K562 (cell line): ENCODE measurements at regions not wholly inside any gene's neighbourhood (a gene's known extent, or its start where the extent isn't known, plus 50 kb on each side); places are given as distances from the start of the nearest gene placed in this dataset.

Experiments used
- ATAC-seq: fragments of 200-7000 bp; cut with Tn5 transposase; 3 replicates; pipeline ENCODE4 v1.9.1; 2020; ENCODE audit warnings: moderate library complexity
- BruUV-seq: library from RNA; stranded (reverse); fragments of 400-500 nt; replicated peaks from 2 replicates; lab custom pipeline; 2021; lab: Mats Ljungman, UMichigan
- CTCF ChIA-PET: fragments of 300-600 bp; formaldehyde crosslinking; extraction: SDS; loops from one replicate; lab custom pipeline; 2021; ENCODE audit warnings: low intra/inter-chr PET ratio; lab: Yijun Ruan, JAX
- POLR2A ChIA-PET: fragments of 300-600, 350-650 bp; sonication (Branson Sonifier 250); formaldehyde crosslinking; extraction: SDS; loops from one replicate; lab custom pipeline; 2021; ENCODE audit warnings: antibody characterized with exemption, inconsistent platforms; lab: Yijun Ruan, JAX
- DNase-seq, 4 experiments: peaks; one replicate each; pipeline versions ENCODE4 v3.0.0 to v3.0.0-alpha.2; 2011 to 2018; ENCODE audit warnings: low spot score in 3 of 4, mixed read lengths in 3 of 4; ENCODE audit errors: extremely low read depth in 1 of 4
- FAIRE-seq: peaks from 2 replicates; lab custom pipeline; 2011; peaks lifted over from hg19 to GRCh38; lab: Jason Lieb, UNC
- H2AFZ ChIP-seq: 2 replicates; pipeline ENCODE4 v1.6.0; 2011; ENCODE audit warnings: low read depth, low read length, control low read depth, inconsistent platforms
- H3K27ac ChIP-seq: fragments of 200-600 bp; 3 replicates; pipeline ENCODE4 v1.8.0; 2011; ENCODE audit warnings: low read depth, mild to moderate bottlenecking, control low read depth, inconsistent platforms, low read length, moderate library complexity, mixed read lengths; ENCODE audit errors: extremely low read depth
- H3K27me3 ChIP-seq, 2 experiments: fragments of 300-600 bp in 1 of 2; 2 replicates in 1 of 2; 3 replicates in 1 of 2; pipeline versions ENCODE4 v1.6.0 to v1.8.0; 2011; ENCODE audit warnings: inconsistent platforms in 2 of 2, low read length in 2 of 2, mild to moderate bottlenecking in 1 of 2, mixed read lengths in 1 of 2, moderate library complexity in 1 of 2; ENCODE audit not compliant: control insufficient read depth in 2 of 2, insufficient read depth in 2 of 2
- H3K36me3 ChIP-seq: fragments of 300-600 bp; 3 replicates; pipeline ENCODE4 v1.8.0; 2011; ENCODE audit warnings: mild to moderate bottlenecking, low read length, inconsistent platforms; ENCODE audit not compliant: control insufficient read depth, insufficient read depth
- H3K4me1 ChIP-seq, 2 experiments: fragments of 200-600 bp in 1 of 2; replicated peaks in 1 of 2; 2 replicates in 1 of 2; 3 replicates in 1 of 2; pipeline versions ENCODE4 v1.5.1 to v1.8.0; 2011; ENCODE audit warnings: inconsistent platforms in 2 of 2, low read length in 2 of 2, mild to moderate bottlenecking in 1 of 2, mixed read lengths in 1 of 2, moderate library complexity in 1 of 2; ENCODE audit not compliant: control insufficient read depth in 2 of 2, insufficient read depth in 2 of 2
- H3K4me2 ChIP-seq: 2 replicates; pipeline ENCODE4 v1.6.1; 2011; ENCODE audit warnings: low read length, control low read depth, inconsistent platforms, mixed read lengths; ENCODE audit not compliant: insufficient read depth
- H3K4me3 ChIP-seq: fragments of 200-600 bp; sonication (generic), shearing (Covaris generic); 2 replicates; pipeline ENCODE4 v1.5.1; 2016; ENCODE audit warnings: control low read depth, inconsistent platforms
- H3K79me2 ChIP-seq: fragments of 200-600 bp; 3 replicates; pipeline ENCODE4 v1.8.0; 2011; ENCODE audit warnings: low read length, inconsistent platforms; ENCODE audit not compliant: control insufficient read depth, insufficient read depth
- H3K9ac ChIP-seq, 2 experiments: 2 replicates each; pipeline versions ENCODE4 v1.6.0 to v1.6.1; 2011; ENCODE audit warnings: low read depth in 2 of 2, low read length in 2 of 2, control low read depth in 1 of 2, inconsistent platforms in 1 of 2, mild to moderate bottlenecking in 1 of 2, mixed read lengths in 1 of 2; ENCODE audit not compliant: insufficient read depth in 1 of 2
- H3K9me1 ChIP-seq: one replicate; pipeline ENCODE4 v1.6.0; 2011; ENCODE audit warnings: inconsistent platforms, mild to moderate bottlenecking, low read length, moderate library complexity; ENCODE audit not compliant: control insufficient read depth, insufficient read depth
- H3K9me3 ChIP-seq: replicated peaks from 2 replicates; pipeline ENCODE4 v1.5.1; 2011; ENCODE audit warnings: low read depth, low read length, inconsistent platforms; ENCODE audit not compliant: control insufficient read depth, insufficient read depth
- H4K20me1 ChIP-seq: replicated peaks from 2 replicates; pipeline ENCODE4 v1.6.1; 2011; ENCODE audit warnings: low read length, inconsistent platforms, mixed read lengths; ENCODE audit not compliant: control insufficient read depth, insufficient read depth
- ATF3 ChIP-seq, 2 experiments: fragments of 450-650 bp in 1 of 2; sonication (generic) in 1 of 2; formaldehyde crosslinking in 1 of 2; IDR thresholded peaks in 1 of 2; conservative IDR thresholded peaks in 1 of 2; 2 replicates each; pipeline versions ENCODE4 v1.6.1 to v1.8.1; 2016 to 2023; ENCODE audit warnings: mild to moderate bottlenecking in 2 of 2, moderate library complexity in 2 of 2, inconsistent platforms in 1 of 2, missing genetic modification reagents in 1 of 2
- GTF2B ChIP-seq: IDR thresholded peaks from 2 replicates; pipeline ENCODE4 v1.6.1; 2011; ENCODE audit not compliant: insufficient read length; ENCODE audit errors: extremely low read depth
- IFI16 ChIP-seq: fragments of 250-450 bp; sonication (Bioruptor Pico); IDR thresholded peaks from 2 replicates; pipeline ENCODE4 v2.1.2; 2022; ENCODE audit warnings: mild to moderate bottlenecking, inconsistent platforms
- RAD21 ChIP-seq, 2 experiments: fragments of 250-450 bp in 1 of 2; fragments of 450-650 bp in 1 of 2; sonication (Bioruptor Pico) in 1 of 2; formaldehyde crosslinking in 1 of 2; IDR thresholded peaks in 1 of 2; conservative IDR thresholded peaks in 1 of 2; 2 replicates each; pipeline versions ENCODE4 v1.4.0 to v1.8.0; 2020 to 2022; ENCODE audit warnings: mild to moderate bottlenecking in 2 of 2, moderate library complexity in 1 of 2
- TAF15 ChIP-seq: fragments of 200-400 bp; formaldehyde crosslinking; IDR thresholded peaks from 2 replicates; pipeline ENCODE4 v1.6.1; 2017; ENCODE audit warnings: mild to moderate bottlenecking, low read depth, low read length, moderate library complexity
- XRCC3 ChIP-seq: fragments of 450-650 bp; IDR thresholded peaks from 2 replicates; pipeline ENCODE4 v1.6.1; 2017; ENCODE audit warnings: mild to moderate bottlenecking, moderate library complexity
- ZNF140 ChIP-seq: fragments of 250-450 bp; sonication (Bioruptor Pico); IDR thresholded peaks from 2 replicates; pipeline ENCODE4 v1.8.0; 2021; ENCODE audit warnings: moderate library complexity, mild to moderate bottlenecking, inconsistent platforms
- ZNF609 ChIP-seq: sonication (generic); formaldehyde crosslinking; IDR thresholded peaks from 2 replicates; pipeline ENCODE4 v1.8.1; 2023; ENCODE audit warnings: missing genetic modification reagents, mild to moderate bottlenecking, borderline replicate concordance
- ZNF830 ChIP-seq: fragments of 250-450 bp; sonication (Bioruptor Pico); IDR thresholded peaks from 2 replicates; pipeline ENCODE4 v1.5.0; 2021; ENCODE audit warnings: mild to moderate bottlenecking
- in situ Hi-C: fragments of 300-500 bp; cut with MboI; formaldehyde crosslinking; loops from 4 replicates; pipeline ENCODE4 v1.15.0; 2018; ENCODE audit warnings: inconsistent platforms, mixed read lengths
- intact Hi-C: fragments of 100-400 bp; cut with micrococcal nuclease; formaldehyde crosslinking; loops from 2 replicates; pipeline ENCODE4 v1.14.2; 2022

GRCh38 chr6:90431576-90431975, 134.9 kb upstream of the BACH2 start:
- Histone ChIP-seq H3K4me3 (no peak overlapping the region), H3K9me1 (no peaks in the 10 kb centered on the region), H3K4me1 (no peaks in the 10 kb centered on the region), H3K9me3 (no peaks in the 10 kb centered on the region; the same call in 1 of the 2 replicates), H4K20me1 (no peaks in the 10 kb centered on the region), H3K79me2 (no peaks in the 10 kb centered on the region), H3K9ac (no peak overlapping the region), H3K36me3 (no peaks in the 10 kb centered on the region), H3K27ac (no peak overlapping the region), H3K4me2 (no peak overlapping the region), H2AFZ (no peak overlapping the region), H3K27me3 (no peaks in the 10 kb centered on the region)
- TF ChIP-seq ATF3 (IDR thresholded peaks at IDR 0.05) (0 out of 2 replicates have a peak, but pooled peaks have one; percentile 20), ATF3 (CRISPR knock-in tag; conservative IDR thresholded peaks at IDR 0.05) (no peak), GTF2B (no peak), ZNF830 (CRISPR knock-in tag) (no peak)
- intact Hi-C loops (no loop called here), in situ Hi-C loops (no loop called here)
- DNase-seq (no peak), FAIRE-seq (no peak), ATAC-seq (no peak)
- no TSS peak for BruUV-seq
- ChIA-PET CTCF (no interaction called here), POLR2A (interaction anchor here (1.0 kb wide), 1 partner anchor 11 kb away, joined by 4 read pairs; no protein-coding TSS in a partner anchor)

GRCh38 chr6:90429713-90430112, 133.1 kb upstream of the BACH2 start:
- Histone ChIP-seq H2AFZ (no peak overlapping the region), H3K9me1 (no peaks in the 10 kb centered on the region), H3K9me3 (no peaks in the 10 kb centered on the region; the same call in 1 of the 2 replicates), H3K79me2 (no peaks in the 10 kb centered on the region), H3K36me3 (no peaks in the 10 kb centered on the region), H3K9ac (no peak overlapping the region), H3K27me3 (no peaks in the 10 kb centered on the region), H3K4me3 (no peak overlapping the region), H3K4me2 (no peak overlapping the region), H4K20me1 (no peaks in the 10 kb centered on the region), H3K4me1 (no peaks in the 10 kb centered on the region), H3K27ac (no peak overlapping the region)
- ChIA-PET CTCF (no interaction called here), POLR2A (interaction anchor here (1.1 kb wide), 1 partner anchor 13 kb away, joined by 3 read pairs; no protein-coding TSS in a partner anchor)
- intact Hi-C loops (no loop called here), in situ Hi-C loops (no loop called here)
- no TSS peak for BruUV-seq
- ATAC-seq (no peak), FAIRE-seq (no peak), DNase-seq (peak in 1 of 4 experiments; percentile 48)
- TF ChIP-seq RAD21 (CRISPR knock-in tag; conservative IDR thresholded peaks at IDR 0.05 in 1 of 2, IDR thresholded peaks at IDR 0.05 in 1 of 2): no peak
- TF ChIP-seq ZNF140 (CRISPR knock-in tag): no peak
- no peak for TF ChIP-seq IFI16 (CRISPR knock-in tag)
- TF ChIP-seq ZNF609: no peak
- TF ChIP-seq XRCC3: no peak
- TF ChIP-seq TAF15: no peak
